ENCODE measurements at regions not wholly inside any gene's neighbourhood (a gene's known extent, or its start where the extent isn't known, plus 50 kb on each side); places are given as distances from the start of the nearest gene placed in this dataset.

GRCh38 chr6:115768500-115768899 is 292.2 kb downstream of the FRK start:
- no peak for TF ChIP-seq EZH2 (IDR thresholded peaks at IDR 0.05; ENCODE audit: borderline replicate concordance, low read length)
- TF ChIP-seq, protein P1, sequence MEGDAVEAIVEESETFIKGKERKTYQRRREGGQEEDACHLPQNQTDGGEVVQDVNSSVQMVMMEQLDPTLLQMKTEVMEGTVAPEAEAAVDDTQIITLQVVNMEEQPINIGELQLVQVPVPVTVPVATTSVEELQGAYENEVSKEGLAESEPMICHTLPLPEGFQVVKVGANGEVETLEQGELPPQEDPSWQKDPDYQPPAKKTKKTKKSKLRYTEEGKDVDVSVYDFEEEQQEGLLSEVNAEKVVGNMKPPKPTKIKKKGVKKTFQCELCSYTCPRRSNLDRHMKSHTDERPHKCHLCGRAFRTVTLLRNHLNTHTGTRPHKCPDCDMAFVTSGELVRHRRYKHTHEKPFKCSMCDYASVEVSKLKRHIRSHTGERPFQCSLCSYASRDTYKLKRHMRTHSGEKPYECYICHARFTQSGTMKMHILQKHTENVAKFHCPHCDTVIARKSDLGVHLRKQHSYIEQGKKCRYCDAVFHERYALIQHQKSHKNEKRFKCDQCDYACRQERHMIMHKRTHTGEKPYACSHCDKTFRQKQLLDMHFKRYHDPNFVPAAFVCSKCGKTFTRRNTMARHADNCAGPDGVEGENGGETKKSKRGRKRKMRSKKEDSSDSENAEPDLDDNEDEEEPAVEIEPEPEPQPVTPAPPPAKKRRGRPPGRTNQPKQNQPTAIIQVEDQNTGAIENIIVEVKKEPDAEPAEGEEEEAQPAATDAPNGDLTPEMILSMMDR (IDR thresholded peaks at IDR 0.05; ENCODE audit: low read length), result no peak

Data from OCI-LY1 (cell line).